HEK293T (cell line): ENCODE measurements at regions not wholly inside any gene's neighbourhood (a gene's known extent, or its start where the extent isn't known, plus 50 kb on each side); places are given as distances from the start of the nearest gene placed in this dataset.

Source experiments
- CTCF ChIA-PET: fragments of 350-600 bp; formaldehyde crosslinking; extraction: SDS; loops from one replicate; lab custom pipeline; 2021; ENCODE audit warnings: antibody characterized with exemption, inconsistent platforms; lab: Yijun Ruan, JAX
- POLR2A ChIA-PET: fragments of 350-600 bp; formaldehyde crosslinking; extraction: SDS; loops from one replicate; lab custom pipeline; 2020; ENCODE audit warnings: antibody characterized with exemption, inconsistent platforms; lab: Yijun Ruan, JAX
- DNase-seq: peaks from one replicate; pipeline ENCODE4 v3.0.0; 2012; ENCODE audit warnings: mixed read lengths; ENCODE audit errors: extremely low spot score
- ARNT ChIP-seq: fragments of 450-650 bp; IDR thresholded peaks from 2 replicates; pipeline ENCODE4 v1.6.1; 2017; ENCODE audit warnings: mild to moderate bottlenecking
- BHLHE40 ChIP-seq: fragments of 450-650 bp; IDR thresholded peaks from 2 replicates; pipeline ENCODE4 v1.6.1; 2016; ENCODE audit warnings: mild to moderate bottlenecking, moderate library complexity, borderline replicate concordance
- CTBP1 ChIP-seq: fragments of 450-650 bp; IDR thresholded peaks from 2 replicates; pipeline ENCODE4 v1.6.1; 2016; ENCODE audit warnings: borderline replicate concordance
- ELF4 ChIP-seq: fragments of 450-650 bp; IDR thresholded peaks from 2 replicates; pipeline ENCODE4 v1.6.1; 2017; ENCODE audit warnings: antibody characterized with exemption
- FOXA1 ChIP-seq: fragments of 450-650 bp; IDR thresholded peaks from 2 replicates; pipeline ENCODE4 v1.6.1; 2016; ENCODE audit warnings: mild to moderate bottlenecking
- FOXK2 ChIP-seq: fragments of 450-650 bp; IDR thresholded peaks from 2 replicates; pipeline ENCODE4 v1.6.1; 2016; ENCODE audit warnings: mild to moderate bottlenecking
- FOXM1 ChIP-seq: fragments of 450-650 bp; IDR thresholded peaks from 2 replicates; pipeline ENCODE4 v1.6.1; 2017; ENCODE audit warnings: mild to moderate bottlenecking, borderline replicate concordance
- HDGF ChIP-seq: fragments of 450-650 bp; IDR thresholded peaks from 2 replicates; pipeline ENCODE4 v1.6.1; 2017; ENCODE audit warnings: antibody characterized with exemption, borderline replicate concordance
- L3MBTL2 ChIP-seq: fragments of 450-650 bp; conservative IDR thresholded peaks from 2 replicates; pipeline ENCODE4 v1.6.1; 2016; ENCODE audit warnings: mild to moderate bottlenecking
- LEF1 ChIP-seq: fragments of 450-650 bp; IDR thresholded peaks from 2 replicates; pipeline ENCODE4 v1.6.1; 2017; ENCODE audit warnings: mild to moderate bottlenecking, borderline replicate concordance
- PKNOX1 ChIP-seq: fragments of 450-650 bp; IDR thresholded peaks from 2 replicates; pipeline ENCODE4 v1.6.1; 2016
- SP1 ChIP-seq: fragments of 450-650 bp; IDR thresholded peaks from 2 replicates; pipeline ENCODE4 v1.6.1; 2017
- SUZ12 ChIP-seq: fragments of 450-650 bp; IDR thresholded peaks from 2 replicates; pipeline ENCODE4 v1.6.1; 2016; ENCODE audit warnings: mild to moderate bottlenecking
- TARDBP ChIP-seq: fragments of 450-650 bp; IDR thresholded peaks from 2 replicates; pipeline ENCODE4 v1.6.1; 2016
- ZNF384 ChIP-seq: fragments of 450-650 bp; IDR thresholded peaks from 2 replicates; pipeline ENCODE4 v1.6.1; 2016

GRCh38 chr12:89760783-89761182 is 52.1 kb upstream of the ATP2B1 start:
- no peak for DNase-seq
- ChIA-PET POLR2A (no interaction called here), CTCF (no interaction called here)
- TF ChIP-seq TARDBP (no peak), FOXA1 (no peak), ZNF384 (no peak), ARNT (no peak), CTBP1 (no peak), HDGF (no peak), FOXM1 (no peak), ELF4 (no peak), PKNOX1 (no peak), BHLHE40 (no peak), FOXK2 (no peak), L3MBTL2 (no peak), LEF1 (no peak), SUZ12 (no peak), SP1 (no peak)
